Glutamatergic neuron (in vitro differentiated cells): ENCODE measurements at regions not wholly inside any gene's neighbourhood (a gene's known extent, or its start where the extent isn't known, plus 50 kb on each side); places are given as distances from the start of the nearest gene placed in this dataset.

Experiments
- DNase-seq: peaks from one replicate; pipeline ENCODE4 v3.0.0; 2022
- H3K27ac Mint-ChIP-seq: one replicate; pipeline ENCODE4 v1.8.0; 2020; ENCODE audit warnings: mild to moderate bottlenecking, mixed read lengths, inconsistent platforms; ENCODE audit not compliant: unreplicated experiment
- H3K27me3 Mint-ChIP-seq: one replicate; pipeline ENCODE4 v1.8.0; 2020; ENCODE audit warnings: mild to moderate bottlenecking, moderate library complexity, mixed read lengths, inconsistent platforms; ENCODE audit not compliant: unreplicated experiment
- H3K36me3 Mint-ChIP-seq: one replicate; pipeline ENCODE4 v1.8.0; 2020; ENCODE audit warnings: mild to moderate bottlenecking, mixed read lengths, inconsistent platforms; ENCODE audit not compliant: unreplicated experiment
- H3K4me1 Mint-ChIP-seq: one replicate; pipeline ENCODE4 v1.8.0; 2020; ENCODE audit warnings: mild to moderate bottlenecking, low read depth, mixed read lengths, inconsistent platforms; ENCODE audit not compliant: unreplicated experiment
- H3K4me3 Mint-ChIP-seq: one replicate; pipeline ENCODE4 v1.8.0; 2020; ENCODE audit warnings: mild to moderate bottlenecking, mixed read lengths, inconsistent platforms; ENCODE audit not compliant: unreplicated experiment
- H3K9me3 Mint-ChIP-seq: one replicate; pipeline ENCODE4 v1.8.0; 2020; ENCODE audit warnings: mild to moderate bottlenecking, moderate library complexity, mixed read lengths, inconsistent platforms; ENCODE audit not compliant: unreplicated experiment
- CTCF ChIP-seq: fragments of 200-600 bp; sonication (generic); IDR thresholded peaks from one replicate; pipeline ENCODE4 v1.5.0; 2021; ENCODE audit not compliant: partially characterized antibody, unreplicated experiment

- no peak for DNase-seq
- Mint-ChIP-seq H3K27me3 (peaks cover 2% of the 10 kb centered on the region), H3K4me1 (no peaks in the 10 kb centered on the region), H3K36me3 (peaks cover 5% of the 10 kb centered on the region), H3K27ac (no peak overlapping the region), H3K4me3 (no peak overlapping the region), H3K9me3 (peaks cover 5% of the 10 kb centered on the region)
- TF ChIP-seq CTCF, result no peak
Measured at GRCh38 chr4:114519368-114519767, 79.2 kb upstream of the UGT8 start.

- no peak for DNase-seq
- no peaks in the 10 kb centered on the region for H3K4me1 Mint-ChIP-seq
- H3K9me3 Mint-ChIP-seq, result no peaks in the 10 kb centered on the region
- H3K4me3 Mint-ChIP-seq, result no peak overlapping the region
- H3K27ac Mint-ChIP-seq, result no peak overlapping the region
- no peak for TF ChIP-seq CTCF
- H3K36me3 Mint-ChIP-seq, result no peaks in the 10 kb centered on the region
- no peaks in the 10 kb centered on the region for H3K27me3 Mint-ChIP-seq
Measured at GRCh38 chr4:114527170-114527569, 71.4 kb upstream of the UGT8 start.

GRCh38 chr4:114527637-114528036, 71.0 kb upstream of the UGT8 start:
- Mint-ChIP-seq H3K4me1 (no peaks in the 10 kb centered on the region), H3K27me3 (no peaks in the 10 kb centered on the region), H3K4me3 (no peak overlapping the region), H3K9me3 (no peaks in the 10 kb centered on the region), H3K36me3 (no peaks in the 10 kb centered on the region), H3K27ac (no peak overlapping the region)
- no peak for TF ChIP-seq CTCF
- DNase-seq, result no peak

- Mint-ChIP-seq H3K27me3 (no peaks in the 10 kb centered on the region), H3K4me1 (no peaks in the 10 kb centered on the region), H3K9me3 (no peaks in the 10 kb centered on the region), H3K4me3 (no peak overlapping the region), H3K27ac (no peak overlapping the region), H3K36me3 (no peaks in the 10 kb centered on the region)
- TF ChIP-seq CTCF, result no peak
- DNase-seq, result no peak
Measured at GRCh38 chr4:114535725-114536124, 62.9 kb upstream of the UGT8 start.

- no peak overlapping the region for H3K4me3 Mint-ChIP-seq
- TF ChIP-seq CTCF, result no peak
- H3K36me3 Mint-ChIP-seq, result no peaks in the 10 kb centered on the region
- H3K4me1 Mint-ChIP-seq, result no peaks in the 10 kb centered on the region
- no peaks in the 10 kb centered on the region for H3K27me3 Mint-ChIP-seq
- no peak for DNase-seq
- no peak overlapping the region for H3K27ac Mint-ChIP-seq
- no peaks in the 10 kb centered on the region for H3K9me3 Mint-ChIP-seq
Measured at GRCh38 chr4:114537352-114537751, 61.3 kb upstream of the UGT8 start.
